MM.1S (cell line): ENCODE measurements at regions not wholly inside any gene's neighbourhood (a gene's known extent, or its start where the extent isn't known, plus 50 kb on each side); places are given as distances from the start of the nearest gene placed in this dataset.

Source experiments
- EZH2 ChIP-seq: fragments of 300-600 bp; sonication (generic); optimal IDR thresholded peaks from 2 replicates; pipeline ENCODE3; 2017; ENCODE audit warnings: low read depth, mild to moderate bottlenecking, antibody characterized with exemption, low read length, mixed read lengths
- EZH2phosphoT487 ChIP-seq: fragments of 300-600 bp; sonication (generic); IDR thresholded peaks from 2 replicates; pipeline ENCODE4 v1.6.1; 2018; ENCODE audit warnings: antibody characterized with exemption, low read length
- TF ChIP-seq, protein P1 (sequence below): fragments of 300-600 bp; sonication (generic); IDR thresholded peaks from 2 replicates; pipeline ENCODE4 v1.5.1; 2016; ENCODE audit warnings: antibody characterized with exemption, low read length, mixed read lengths

- TF ChIP-seq, protein P1, sequence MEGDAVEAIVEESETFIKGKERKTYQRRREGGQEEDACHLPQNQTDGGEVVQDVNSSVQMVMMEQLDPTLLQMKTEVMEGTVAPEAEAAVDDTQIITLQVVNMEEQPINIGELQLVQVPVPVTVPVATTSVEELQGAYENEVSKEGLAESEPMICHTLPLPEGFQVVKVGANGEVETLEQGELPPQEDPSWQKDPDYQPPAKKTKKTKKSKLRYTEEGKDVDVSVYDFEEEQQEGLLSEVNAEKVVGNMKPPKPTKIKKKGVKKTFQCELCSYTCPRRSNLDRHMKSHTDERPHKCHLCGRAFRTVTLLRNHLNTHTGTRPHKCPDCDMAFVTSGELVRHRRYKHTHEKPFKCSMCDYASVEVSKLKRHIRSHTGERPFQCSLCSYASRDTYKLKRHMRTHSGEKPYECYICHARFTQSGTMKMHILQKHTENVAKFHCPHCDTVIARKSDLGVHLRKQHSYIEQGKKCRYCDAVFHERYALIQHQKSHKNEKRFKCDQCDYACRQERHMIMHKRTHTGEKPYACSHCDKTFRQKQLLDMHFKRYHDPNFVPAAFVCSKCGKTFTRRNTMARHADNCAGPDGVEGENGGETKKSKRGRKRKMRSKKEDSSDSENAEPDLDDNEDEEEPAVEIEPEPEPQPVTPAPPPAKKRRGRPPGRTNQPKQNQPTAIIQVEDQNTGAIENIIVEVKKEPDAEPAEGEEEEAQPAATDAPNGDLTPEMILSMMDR, result no peak
- no peak for TF ChIP-seq EZH2phosphoT487
- TF ChIP-seq EZH2, result no peak
These were observed 190.7 kb upstream of the SLC27A6 start for GRCh38 chr5:128774605-128775004.
